Renal pelvis (tissue), 1 donor: ENCODE measurements at regions not wholly inside any gene's neighbourhood (a gene's known extent, or its start where the extent isn't known, plus 50 kb on each side); places are given as distances from the start of the nearest gene placed in this dataset.
A peak's percentile ranks its signal among the peaks of the same experiment; 100 is the strongest.

Experiments
- DNase-seq: peaks from one replicate; pipeline ENCODE4 v3.0.0-alpha.2; 2013

DNA sequence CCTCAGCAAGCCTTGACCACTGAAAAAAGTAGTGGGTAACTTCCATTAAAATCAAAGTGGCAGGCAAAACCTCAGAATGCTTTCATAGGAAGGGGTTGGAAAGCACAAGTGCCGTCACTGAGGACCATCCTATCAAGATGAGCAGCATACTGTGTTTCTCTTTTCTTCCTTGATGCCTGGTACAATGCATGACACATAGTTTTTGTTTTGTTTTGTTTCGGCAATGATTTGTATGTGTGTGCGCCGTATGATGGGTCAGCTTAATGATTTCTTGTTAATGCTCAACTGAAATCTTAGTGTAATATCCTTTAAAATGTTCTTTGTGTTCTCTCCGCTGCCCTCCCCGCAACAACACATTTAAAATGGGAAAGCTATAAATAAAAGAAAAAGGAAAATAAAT, 476.4 kb upstream of the KCNMB2 start:
- DNase-seq = no peak

DNA sequence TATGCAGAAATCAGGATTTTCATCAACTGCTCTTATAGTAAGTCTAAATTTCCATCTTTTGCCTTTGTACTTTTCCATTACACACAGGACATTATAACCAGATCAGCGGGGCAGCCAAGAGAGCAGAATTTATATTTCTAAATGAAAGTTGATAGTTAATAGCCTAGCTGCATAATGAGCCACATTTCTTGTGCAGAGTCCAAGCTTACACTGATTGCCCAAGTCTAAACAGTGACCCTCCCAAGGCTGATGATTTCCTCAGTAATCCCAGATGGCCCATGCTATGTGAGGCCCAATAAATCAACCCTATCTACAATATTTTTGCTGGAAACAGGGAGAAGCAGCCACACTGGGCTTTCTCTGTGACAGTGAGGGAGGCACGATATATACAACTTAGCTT, 475.8 kb upstream of the KCNMB2 start:
- DNase-seq = no peak

DNA sequence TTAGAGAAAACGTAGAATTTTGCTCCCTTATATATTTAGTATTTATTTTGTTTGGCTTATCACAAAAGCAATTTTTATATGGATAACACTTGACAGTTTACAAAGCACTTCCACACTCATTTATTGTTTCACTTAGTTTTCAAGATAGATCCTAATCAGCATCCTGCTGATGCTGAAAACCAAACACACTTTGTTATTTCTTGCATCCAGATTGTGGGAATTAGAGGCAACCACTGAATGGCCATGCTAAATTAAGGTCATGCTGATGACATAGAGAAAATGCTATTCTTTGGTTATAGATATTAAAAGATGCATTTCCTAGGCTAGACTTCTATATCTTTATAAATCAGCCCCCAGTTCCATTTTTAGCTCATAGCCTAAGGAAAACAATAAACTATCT, 474.1 kb upstream of the KCNMB2 start:
- DNase-seq = no peak

DNA sequence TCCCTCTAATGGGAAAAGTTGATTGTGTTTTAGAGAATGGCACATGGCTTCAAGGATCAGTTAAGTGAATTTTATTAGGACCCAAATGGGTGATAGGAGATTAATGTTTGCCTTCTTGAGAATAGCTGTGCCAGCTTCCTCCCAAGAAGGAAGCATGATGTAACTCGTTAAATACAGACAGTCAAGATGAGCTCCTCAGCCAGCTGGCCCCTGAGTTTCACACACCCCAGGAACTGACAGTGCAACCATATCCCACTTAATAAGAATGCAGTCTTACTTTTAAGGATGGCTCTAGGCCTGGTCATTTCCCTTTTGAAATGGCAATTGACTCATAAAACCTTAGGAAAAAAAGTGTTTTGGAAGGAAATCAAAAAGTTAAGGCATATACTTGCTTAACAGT, 472.8 kb upstream of the KCNMB2 start:
- no peak for DNase-seq

DNA sequence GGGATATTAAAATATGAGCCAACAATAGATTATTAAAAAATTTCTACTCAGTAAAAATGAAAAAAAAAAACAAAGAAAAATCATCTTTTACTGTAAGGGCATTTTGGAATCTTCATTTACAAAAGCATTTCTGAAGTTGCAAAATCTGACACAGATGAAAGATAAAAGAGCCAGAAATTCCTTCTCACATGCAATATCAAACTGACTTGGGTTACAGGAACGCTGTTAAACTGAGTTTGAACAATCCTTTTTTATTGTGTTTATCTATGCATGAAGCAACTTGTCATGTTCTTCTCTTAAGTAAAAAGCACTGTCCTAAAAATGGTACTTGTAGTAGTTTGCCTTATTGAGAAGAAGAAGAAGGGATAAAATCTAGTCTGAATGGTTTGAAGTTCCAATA, 468.5 kb upstream of the KCNMB2 start:
- no peak for DNase-seq

DNA sequence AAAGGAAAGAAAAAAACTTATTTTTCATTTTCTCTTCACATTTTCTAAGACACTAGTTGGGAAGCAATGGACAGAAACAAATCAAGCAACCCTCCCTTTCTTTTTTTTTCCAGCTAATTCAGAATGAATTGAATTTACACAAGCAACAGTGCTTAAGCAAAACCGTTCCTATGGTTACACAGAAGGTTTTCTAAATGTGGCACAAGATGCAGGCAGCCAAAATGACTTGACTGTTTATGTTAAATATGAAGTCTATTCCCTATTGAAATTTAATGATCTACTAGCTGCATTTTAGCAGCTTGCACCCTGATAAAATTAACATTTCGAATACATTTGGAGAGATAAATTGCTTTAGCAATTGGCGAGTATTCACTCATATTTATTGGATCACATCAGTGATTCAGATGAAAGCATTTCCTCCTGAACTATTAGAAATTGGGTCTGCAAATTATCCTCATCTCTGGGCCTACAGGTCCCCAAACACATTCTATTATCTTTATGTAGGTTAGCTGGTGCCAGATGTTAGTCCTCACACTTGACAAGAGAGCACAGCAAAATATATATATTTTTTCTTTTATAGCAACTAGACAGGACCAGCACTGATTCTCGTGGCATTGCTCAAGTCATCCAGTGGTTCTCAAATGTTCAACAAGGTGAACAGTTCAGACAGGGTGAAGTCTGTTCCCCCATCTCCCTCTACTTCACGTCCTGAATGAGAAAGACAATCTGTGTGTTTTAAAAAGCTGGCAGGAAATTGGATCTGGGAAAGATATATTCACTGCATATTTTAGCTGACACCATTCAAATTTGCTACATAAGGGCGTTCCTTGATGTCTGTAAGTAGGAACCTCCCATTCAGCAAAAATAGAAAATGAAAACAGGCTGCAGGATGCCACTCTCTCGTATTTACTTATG, 463.6 kb upstream of the KCNMB2 start:
- DNase-seq = no peak

DNA sequence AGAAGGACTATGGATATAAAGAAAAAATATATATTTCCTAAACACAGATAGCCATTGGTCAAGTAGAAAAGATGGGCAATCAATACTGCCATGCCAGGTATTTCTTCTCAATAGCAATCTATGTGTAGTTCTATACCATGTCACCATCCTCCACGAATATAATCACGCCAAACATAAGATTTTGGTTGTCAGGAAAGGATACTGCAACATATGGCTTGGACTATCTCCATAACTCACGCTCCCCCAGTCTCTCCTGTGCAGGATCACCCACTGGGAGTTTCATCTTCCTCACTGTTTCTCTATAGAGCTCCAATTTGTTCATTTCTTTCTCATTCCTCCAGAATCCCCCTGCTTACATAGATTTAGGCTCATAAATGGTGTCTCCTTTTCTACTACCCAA, 462.9 kb upstream of the KCNMB2 start:
- DNase-seq = no peak

DNA sequence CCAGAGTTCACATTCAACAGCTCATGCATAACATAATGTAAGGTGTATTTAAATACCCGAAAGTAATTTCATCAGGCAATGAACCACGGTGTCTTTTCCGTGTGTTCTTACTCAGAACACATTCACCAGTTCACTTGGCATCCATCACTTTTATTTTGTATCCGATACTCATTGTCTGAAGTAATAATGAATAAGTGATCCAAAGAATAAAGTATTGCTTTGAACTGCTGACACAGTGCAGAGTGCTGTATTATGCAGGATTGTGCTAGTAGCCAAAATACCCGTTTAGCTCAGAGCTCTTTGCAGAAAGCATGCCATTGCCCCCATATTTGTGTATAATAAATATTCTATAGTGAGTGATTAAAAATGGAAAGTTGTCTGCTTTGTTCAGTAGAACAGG, 460.9 kb upstream of the KCNMB2 start:
- no peak for DNase-seq

DNA sequence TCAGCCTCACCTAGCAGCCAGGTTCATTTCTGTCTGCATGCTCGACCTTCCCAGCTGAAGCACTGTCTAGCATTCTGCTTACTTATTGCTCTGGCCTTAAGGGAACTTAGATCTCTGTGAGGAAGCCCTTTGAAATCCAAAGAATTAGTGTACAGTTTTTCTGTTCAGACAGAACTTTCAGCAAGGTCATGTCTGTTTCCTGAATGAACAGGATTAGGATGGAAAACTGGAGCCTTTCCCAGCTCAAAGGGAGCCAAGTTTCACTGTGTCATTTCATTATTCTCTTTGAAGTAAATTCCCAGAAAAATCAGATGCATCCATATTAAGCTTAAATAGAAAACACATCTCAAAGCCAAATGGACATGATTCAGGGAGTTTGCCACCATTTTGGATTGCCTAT, 457.3 kb upstream of the KCNMB2 start:
- DNase-seq = no peak

DNA sequence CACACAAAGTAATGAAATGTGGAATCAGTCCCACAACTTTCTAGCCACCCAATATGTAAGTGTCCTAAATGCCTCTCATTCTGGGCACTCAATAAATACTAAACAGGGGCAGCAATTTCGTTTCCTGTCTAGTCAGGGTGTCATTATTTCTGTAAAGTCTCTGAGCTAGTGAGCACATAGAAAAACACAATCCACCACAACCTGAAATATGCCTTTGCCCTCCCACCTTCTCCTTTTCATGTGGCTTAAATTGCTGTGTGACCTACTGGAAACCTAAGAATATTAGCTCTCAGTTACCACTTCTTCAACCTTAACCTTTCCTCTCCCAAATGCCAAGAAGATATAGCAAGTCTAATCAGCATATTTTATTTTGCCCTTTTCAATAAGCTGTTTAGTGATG, 456.3 kb upstream of the KCNMB2 start:
- DNase-seq = no peak

DNA sequence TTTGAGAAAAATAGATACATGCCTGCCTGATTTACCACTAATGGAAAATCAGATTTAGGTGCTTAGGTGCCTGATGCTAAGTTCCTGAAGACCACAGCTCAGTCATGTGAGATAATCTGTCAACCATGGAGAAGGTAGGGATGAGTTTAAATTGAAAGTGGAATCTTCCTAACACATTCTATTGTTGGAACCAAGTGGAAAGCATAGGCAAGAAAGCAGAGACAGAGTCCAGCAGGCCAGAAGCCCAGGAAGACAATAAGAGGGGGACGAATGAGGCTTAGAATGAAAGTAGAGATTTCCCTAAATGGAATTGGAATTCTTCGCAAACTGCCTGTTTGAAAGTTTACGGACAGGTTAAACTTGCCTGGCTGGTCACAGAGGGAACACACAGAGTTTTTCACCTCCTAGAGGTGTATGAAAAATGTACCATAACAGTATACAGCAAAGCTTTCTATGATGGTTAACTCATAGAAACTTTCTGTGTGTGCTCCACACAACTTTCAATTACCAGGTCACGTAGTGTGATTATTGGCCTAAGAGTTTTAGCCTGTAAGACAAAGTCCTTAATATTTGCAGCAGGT, 453.8 kb upstream of the KCNMB2 start:
- no peak for DNase-seq

DNA sequence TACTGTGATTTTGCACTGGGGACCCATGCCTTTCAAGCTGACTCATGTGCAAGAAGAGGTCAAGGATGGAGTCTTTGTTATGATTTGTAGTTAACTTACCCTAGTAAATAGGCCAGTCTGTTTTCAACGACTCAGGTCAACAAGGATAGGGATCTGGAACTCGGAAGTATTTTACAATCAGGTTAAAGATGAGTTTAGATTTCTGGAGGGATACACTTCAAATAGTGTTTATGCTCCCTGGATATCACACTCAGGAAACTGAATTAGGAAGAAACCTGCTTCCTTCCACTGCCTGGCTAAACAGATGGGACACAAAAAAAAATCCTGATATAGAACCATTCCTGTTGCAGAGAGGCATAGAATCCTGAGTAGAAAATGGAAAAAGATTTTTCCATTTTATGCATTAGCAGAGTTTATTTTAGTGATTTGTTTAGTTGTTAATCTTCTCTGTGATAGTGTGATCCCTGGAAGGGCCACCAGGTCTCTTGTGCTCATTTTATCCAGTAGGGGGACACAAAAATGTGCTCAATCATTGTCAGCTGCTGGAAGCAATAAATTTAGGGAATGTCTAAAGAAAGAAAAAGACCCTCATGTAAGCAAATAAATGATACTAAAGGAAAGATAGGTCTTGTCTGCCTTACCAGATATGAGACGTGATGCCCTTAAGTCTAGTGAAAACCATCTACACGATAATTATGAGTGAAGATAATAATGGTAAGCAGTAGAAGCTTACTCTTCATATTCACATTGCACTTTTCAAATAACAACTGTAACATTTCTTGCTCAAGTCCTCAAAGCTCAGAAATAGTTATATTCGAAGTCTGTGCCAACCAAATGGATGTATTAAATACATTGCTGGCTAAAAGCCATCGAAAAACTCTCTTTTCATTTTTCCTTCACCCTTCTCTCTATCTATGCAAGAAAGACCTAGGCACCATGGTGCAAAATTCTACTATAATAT, 452.1 kb upstream of the KCNMB2 start:
- DNase-seq = no peak

DNA sequence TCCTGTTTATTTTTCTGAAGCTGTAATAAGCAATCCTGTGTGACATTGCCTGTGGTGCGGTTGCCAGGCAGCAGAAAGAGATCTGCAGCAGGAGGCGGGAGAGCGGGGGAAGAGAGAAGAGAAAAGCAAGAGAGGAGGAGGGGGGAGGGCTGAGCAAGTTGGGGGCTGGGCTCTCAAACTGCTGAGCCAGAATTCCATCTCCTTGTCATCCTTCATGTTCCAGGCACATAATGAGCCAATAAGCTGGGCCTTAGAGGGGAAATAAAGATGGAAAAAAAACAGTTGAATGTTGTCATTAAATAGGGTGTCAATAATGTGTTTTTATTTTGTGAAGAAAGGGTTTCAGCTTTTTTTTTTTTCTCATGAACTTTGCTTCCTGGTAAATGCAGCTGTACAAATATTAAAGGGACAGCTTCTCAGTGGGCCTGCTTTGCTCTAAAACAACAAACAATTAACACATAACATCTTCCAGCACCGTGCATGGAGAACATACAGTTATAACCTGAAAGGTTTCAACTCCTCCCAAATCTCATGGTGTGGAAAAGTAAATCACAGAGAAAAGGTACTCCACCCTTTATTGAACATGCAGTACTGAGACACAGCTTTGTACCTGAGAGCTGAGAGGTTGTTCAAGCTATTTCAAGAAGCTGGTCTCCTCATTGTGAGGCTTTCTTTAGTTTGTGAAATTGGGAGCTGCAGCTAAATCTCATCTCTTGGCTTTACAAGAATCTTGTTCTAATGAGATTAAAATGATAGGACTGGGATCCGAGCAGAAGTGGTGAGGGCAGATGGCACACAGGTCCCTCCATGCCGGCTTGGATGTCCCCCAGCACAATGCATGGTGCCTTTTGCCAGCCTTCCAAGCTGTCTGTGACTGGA, 451.1 kb upstream of the KCNMB2 start:
- DNase-seq = peak; percentile 90

DNA sequence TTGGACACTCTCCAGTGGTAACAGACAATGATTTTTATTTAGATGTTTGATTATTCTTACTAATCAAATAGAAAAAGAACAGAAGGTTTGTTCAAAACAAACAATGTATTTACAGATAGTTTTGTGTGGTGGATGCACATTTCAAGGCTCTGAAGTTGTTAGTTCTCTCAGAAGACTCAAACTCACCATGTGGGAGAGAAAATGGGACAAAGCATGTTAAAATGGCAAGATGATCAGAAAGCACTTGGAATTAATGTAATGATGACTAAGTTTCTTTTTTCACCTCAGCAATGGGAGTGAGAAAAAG, 450.5 kb upstream of the KCNMB2 start:
- DNase-seq = no peak

DNA sequence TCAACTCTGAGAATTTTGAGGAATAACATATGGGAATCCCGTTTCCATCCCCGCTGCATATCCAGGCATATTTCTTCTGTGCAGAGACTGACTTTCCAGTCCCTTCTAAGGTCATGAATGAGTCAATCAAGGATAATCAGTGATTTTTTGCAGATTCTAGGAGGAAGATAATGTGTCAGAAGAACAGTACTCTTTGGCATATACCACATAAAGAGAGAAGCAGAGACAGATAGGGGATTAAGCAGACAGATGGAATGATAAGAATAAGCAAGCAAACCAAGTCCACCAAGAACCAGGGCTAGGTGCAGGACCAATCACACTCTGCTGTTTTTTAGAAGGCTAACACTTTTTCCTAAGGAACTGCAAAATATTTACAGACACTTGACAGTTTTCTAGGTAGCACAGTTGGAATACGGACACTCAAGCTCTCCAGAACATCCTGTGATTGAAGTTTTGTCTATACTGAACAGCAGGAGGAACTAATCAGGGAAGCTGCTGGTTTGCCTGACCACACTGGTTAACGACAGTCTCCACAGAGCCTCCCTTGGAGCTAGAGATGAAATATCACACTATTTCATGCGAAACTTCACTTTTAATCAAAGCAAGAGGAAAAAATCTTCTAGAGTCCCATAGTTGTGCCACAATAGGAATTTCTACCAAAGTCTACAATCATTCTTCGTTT, 450.0 kb upstream of the KCNMB2 start:
- no peak for DNase-seq

DNA sequence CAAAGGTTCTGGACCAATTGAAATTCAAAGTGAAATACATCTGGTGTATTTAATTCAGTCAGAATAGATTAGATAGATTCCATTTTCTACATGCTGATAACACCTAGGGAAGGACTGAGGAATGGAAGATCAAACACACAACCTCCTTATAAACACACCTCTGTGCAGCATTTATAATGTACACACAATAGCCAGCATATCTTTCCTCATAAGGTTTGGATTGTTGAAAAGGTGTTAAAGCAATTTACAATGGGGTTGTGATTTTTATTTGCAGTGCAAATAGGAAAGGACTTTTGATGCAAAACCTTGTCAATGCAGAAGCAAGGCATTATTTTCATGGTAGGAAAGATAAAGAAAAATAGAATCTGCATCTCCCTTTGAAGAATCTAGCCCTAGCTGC, 448.9 kb upstream of the KCNMB2 start:
- no peak for DNase-seq

DNA sequence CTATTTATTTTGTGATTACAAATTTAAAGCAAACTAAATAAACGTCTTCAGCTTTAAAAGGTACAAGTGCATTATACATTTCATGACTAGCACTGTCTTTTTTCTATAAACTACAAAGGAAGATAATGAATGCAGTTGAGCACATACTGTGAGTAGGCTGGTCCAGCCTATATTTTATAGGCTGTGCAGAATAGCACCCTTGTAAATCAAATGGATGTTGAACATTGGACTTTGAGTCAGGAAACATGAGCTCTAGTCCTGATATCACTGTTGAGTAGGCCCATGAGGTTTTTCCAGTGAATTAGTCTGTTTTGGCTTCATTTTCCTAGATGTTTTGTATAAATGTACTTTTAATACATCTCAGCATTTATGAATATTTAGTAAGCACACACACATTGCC, 447.3 kb upstream of the KCNMB2 start:
- no peak for DNase-seq

DNA sequence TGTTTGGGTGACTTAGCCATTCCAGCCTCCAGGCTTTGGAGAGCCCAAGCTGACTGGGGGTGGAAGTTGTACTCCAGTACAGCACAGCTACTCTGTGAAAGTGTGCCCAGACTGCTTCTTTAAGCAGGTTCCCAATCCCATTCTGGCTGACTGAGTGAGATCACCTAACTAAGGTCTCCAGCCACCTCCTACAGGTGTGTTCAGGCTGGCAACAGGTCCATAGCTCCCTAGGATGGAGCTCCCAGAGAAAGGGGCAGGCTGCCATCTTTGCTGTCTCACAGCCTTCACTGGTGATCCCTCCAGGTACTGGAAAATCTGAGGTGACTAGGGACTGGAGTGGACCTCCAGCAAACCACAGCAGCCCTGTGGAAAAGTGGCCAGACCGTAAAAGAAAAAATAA, 445.3 kb upstream of the KCNMB2 start:
- no peak for DNase-seq

DNA sequence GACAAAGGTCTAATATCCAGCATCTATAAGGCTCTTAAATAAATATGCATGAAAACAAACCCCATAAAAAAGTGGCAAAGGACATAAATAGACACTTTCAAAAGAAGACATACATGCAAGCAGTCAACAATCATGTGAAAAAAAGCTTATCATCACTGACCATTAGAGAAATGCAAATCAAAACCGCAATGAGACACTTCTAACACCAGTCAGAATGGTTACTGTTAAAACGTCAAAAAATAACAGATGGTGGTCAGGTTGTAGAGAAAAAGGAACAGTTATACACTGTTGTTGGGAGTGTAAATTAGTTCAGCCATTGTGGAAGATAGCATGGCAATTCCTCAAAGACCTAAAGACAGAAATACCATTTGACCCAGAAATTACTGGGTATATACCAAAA, 440.7 kb upstream of the KCNMB2 start:
- DNase-seq = no peak

DNA sequence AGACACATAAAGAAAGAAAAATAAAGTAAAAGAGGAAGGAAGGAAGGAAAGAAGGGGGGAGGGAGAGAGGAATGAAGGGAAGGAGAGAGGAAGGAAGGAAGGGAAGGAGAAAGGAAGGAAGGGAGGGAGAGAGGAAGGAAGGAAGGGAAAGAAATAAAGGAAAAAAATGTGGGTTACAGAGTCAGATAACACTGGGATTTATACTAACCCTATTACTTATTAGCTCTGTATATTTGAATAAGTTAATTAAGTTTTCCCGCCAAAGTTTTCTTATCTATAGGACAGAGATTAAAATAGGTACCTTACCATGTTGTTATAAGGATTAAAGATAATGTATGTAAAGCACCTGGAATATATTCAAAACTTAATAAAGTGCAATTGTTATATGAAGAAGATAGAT, 439.3 kb upstream of the KCNMB2 start:
- DNase-seq = no peak

DNA sequence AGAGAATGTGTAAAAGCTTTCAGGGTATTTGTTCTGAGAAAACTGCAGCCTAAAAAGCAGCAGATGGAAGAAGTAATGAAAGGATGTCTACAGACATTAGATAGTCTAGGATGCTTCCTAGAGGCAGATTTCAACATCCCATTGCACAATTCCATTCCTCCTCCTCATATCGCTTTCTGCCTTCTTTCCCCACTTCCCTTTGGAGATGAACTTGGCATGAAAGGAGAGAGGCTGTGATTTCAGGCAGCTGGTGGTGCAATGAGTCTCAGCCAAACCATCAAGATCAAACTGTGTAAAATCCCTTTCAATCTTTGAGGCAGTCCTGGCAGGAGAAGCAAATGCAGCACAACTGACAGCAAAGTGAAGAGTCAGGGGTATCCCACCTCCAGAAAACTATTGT, 438.7 kb upstream of the KCNMB2 start:
- no peak for DNase-seq
